HG02798 (cell line): ENCODE measurements at regions not wholly inside any gene's neighbourhood (a gene's known extent, or its start where the extent isn't known, plus 50 kb on each side); places are given as distances from the start of the nearest gene placed in this dataset.

Source experiments
- ATAC-seq: cut with Tn5 transposase; IDR thresholded peaks from one replicate; pipeline ENCODE4 v1.9.1; 2021; ENCODE audit warnings: mild to moderate bottlenecking; ENCODE audit not compliant: unreplicated experiment, poor library complexity

- ATAC-seq = no peak
These were observed 123.2 kb upstream of the PRNP start for GRCh38 chr20:4563031-4563430.

GRCh38 chr20:4560667-4561066, 125.6 kb upstream of the PRNP start:
- ATAC-seq = no peak

- no peak for ATAC-seq
These were observed 126.3 kb upstream of the PRNP start for GRCh38 chr20:4559906-4560305.

- no peak for ATAC-seq
These were observed 127.2 kb upstream of the PRNP start for GRCh38 chr20:4559106-4559505.

- no peak for ATAC-seq
These were observed 129.5 kb upstream of the PRNP start for GRCh38 chr20:4556781-4557180.

- no peak for ATAC-seq
These were observed 130.9 kb upstream of the PRNP start for GRCh38 chr20:4555188-4555890.

- ATAC-seq = no peak
These were observed 131.9 kb upstream of the PRNP start for GRCh38 chr20:4554346-4554745.

GRCh38 chr20:4552075-4552640, 134.1 kb upstream of the PRNP start:
- ATAC-seq = no peak

GRCh38 chr20:4550740-4551139, 135.5 kb upstream of the PRNP start:
- no peak for ATAC-seq

GRCh38 chr20:4549711-4550259, 136.5 kb upstream of the PRNP start:
- no peak for ATAC-seq

- no peak for ATAC-seq
These were observed 137.7 kb upstream of the PRNP start for GRCh38 chr20:4548552-4548951.

GRCh38 chr20:4546786-4547185, 139.5 kb upstream of the PRNP start:
- ATAC-seq = no peak

- no peak for ATAC-seq
These were observed 139.9 kb upstream of the PRNP start for GRCh38 chr20:4546342-4546741.

GRCh38 chr20:4545526-4545925, 140.7 kb upstream of the PRNP start:
- ATAC-seq = no peak

GRCh38 chr20:4544765-4545164, 141.5 kb upstream of the PRNP start:
- ATAC-seq = no peak

GRCh38 chr20:4542270-4542669, 144.0 kb upstream of the PRNP start:
- no peak for ATAC-seq

- no peak for ATAC-seq
These were observed 151.9 kb upstream of the PRNP start for GRCh38 chr20:4534315-4534714.

- ATAC-seq = no peak
These were observed 152.7 kb upstream of the PRNP start for GRCh38 chr20:4533368-4534133.

GRCh38 chr20:4532772-4533171, 153.5 kb upstream of the PRNP start:
- no peak for ATAC-seq

- ATAC-seq = no peak
These were observed 161.5 kb upstream of the PRNP start for GRCh38 chr20:4524792-4525191.

GRCh38 chr20:4524307-4524706, 161.9 kb upstream of the PRNP start:
- no peak for ATAC-seq
